Hematopoietic multipotent progenitor cell treated with erythropoietin and hydrocortisone succinate and interleukin-3 and kit ligand, for 15 days (in vitro differentiated cells): ENCODE measurements at regions not wholly inside any gene's neighbourhood (a gene's known extent, or its start where the extent isn't known, plus 50 kb on each side); places are given as distances from the start of the nearest gene placed in this dataset.

Experiments used
- DNase-seq: peaks from one replicate; pipeline ENCODE4 v3.0.0-alpha.2; 2015; ENCODE audit warnings: low spot score

- DNase-seq = no peak
Observed at GRCh38 chr12:118467641-118468305, 91.4 kb downstream of the SUDS3 start.

DNA sequence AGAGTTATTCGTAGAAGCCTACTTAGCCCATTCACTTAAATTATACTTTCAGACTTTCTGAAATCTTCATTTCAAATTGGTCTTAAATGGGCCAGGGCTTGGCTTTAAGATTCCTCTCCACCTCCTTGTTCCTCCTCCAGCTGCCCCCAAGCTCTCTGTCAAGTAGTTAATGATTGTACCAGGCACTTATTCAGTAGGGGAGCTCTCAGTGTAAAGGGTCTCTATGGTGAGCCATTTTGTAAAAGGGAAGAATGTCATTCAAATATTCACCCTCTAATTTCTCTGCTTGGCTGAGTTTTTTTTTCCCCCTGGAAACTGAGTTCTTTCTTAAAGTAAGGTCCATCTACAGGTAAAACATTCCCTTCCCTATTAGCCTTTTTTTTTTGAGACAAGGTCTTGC lies 96.6 kb downstream of the SUDS3 start:
- DNase-seq = no peak

DNA sequence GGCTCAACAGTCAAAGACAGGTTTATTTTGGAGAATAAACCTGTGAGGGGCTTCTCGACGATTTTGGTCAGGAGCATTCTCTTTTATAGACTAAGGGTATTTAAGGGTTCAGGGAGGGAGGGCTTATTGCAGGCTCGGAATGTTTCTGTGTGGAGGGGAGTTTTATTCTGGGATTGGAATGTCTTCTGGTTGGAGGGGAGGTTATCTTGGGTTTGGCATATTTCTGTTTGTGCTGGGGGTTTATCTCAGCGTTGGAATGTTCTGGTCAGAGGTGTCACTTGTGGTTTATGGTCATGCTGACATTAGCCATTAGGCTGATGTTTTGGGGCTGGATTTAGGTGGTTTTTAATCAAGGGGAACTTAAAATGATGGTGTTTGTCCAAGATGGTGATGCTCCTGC lies 103.9 kb downstream of the SUDS3 start:
- no peak for DNase-seq

DNA sequence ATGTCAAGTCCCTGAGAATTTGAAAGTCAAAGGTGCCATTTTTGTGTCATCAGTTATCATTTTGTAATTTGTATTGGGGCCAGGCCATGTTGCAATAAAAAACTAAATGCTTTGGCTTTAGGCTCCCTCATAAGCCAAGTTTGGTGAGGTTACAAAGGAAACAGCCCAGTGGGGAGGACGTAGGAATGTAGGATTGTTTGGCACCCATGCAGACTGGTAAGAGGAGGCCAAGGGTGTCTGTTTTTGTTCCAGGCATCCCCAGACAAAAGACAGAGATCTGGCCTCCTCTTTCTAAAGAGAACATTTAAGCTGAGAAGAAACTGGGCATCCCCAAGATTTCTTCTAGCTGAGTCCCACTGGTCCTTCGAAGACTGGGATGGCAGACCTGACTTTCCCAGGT lies 111.7 kb downstream of the SUDS3 start:
- DNase-seq = no peak

- no peak for DNase-seq
Observed at GRCh38 chr12:118493962-118494361, 117.6 kb downstream of the SUDS3 start.

DNA sequence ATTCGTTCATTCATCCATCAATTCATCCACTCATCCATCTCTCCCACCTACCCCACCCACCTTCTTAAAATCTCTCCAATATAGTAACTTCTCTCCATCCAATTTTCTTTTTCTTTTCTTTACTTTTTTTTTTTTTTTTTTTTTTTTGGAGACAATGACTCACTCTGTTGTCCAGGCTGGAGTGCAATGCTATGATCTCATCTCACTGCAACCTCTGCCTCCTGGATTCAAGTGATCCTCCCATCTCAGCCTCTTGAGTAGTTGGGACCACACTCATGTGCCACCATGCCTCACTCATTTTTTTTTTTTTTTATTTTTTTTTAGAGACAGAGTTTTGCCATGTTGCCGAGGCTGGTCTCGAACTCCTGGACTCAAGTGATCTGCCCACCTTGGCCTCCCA lies 118.4 kb downstream of the SUDS3 start:
- DNase-seq = no peak

DNA sequence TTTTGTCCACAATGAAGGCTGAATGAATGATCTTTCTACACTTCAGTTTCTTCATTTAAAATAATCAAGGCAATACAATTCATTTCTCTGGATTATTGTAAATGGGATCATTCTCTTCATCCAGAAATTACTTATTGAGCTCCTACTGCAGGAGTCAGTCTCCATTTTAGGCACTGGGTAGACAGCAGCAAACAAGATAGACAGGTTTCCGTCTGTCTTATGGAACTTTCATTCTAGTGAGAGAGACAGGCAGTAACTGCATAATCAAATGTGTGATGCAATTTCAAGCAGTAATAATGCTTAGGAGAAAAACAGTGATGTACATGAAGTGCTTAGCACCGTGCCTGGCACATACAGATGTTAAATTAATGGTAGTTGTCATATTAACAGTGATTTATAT lies 118.9 kb downstream of the SUDS3 start:
- DNase-seq = no peak

- no peak for DNase-seq
Observed at GRCh38 chr12:118498171-118498570, 121.8 kb downstream of the SUDS3 start.

DNA sequence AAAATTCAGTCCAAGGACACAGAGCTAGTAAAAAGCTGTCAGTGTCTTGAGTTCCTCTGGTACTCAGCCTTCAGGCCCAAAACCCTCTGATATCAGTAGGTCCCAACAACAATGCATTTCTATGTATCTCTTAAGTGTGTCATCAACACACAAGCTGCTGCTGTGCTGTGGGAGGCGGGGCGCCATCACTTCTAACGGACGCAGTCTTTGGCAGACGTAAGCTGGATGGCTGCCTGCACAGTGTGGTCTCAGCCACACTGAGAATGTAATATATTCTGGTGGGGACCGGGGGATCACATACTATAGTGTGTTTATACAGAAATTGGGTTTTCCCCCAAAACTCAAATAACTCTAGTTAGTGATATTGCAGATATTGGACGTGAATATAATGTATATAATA lies 123.9 kb downstream of the SUDS3 start:
- DNase-seq = no peak

DNA sequence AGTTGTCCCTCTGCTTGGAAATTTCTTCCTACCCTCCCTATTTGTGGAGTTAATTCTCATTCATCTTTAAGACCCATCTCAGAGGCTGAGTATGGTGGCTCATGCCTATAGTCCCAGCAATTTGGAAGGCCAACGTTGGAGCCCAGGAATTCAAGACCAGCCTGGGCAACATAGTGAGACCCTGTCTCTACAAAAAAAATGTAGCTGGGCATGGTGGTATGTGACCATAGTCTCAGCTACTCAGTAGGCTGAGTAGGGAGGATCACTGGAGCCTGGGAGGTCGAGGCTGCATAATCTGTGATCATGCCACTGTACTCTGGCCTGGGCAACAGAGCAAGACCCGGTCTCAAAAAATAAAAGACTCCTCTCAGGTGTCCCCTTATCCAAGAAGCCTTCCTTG lies 125.1 kb downstream of the SUDS3 start:
- no peak for DNase-seq

GRCh38 chr12:118503476-118503875 lies 127.1 kb downstream of the SUDS3 start:
- DNase-seq = no peak

DNA sequence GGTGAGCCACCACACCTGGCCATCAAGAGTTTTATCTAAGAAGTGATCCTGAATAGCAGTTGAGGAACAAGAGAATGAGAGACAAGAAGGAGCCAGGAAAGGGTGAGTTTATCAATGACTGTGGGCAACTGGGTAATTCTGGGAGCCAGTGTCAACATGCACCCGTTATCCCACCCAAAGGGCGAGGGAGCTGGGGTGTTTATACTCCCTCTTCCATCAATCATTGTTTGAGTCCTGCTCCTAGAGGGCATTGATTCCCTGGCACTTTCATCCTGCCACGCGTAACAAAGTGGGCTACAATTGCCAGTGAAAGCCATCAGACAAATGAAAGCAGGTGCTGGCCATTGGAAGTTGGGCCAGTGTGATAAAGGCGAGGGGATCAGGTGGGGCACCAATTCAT lies 136.3 kb downstream of the SUDS3 start:
- DNase-seq = no peak

DNA sequence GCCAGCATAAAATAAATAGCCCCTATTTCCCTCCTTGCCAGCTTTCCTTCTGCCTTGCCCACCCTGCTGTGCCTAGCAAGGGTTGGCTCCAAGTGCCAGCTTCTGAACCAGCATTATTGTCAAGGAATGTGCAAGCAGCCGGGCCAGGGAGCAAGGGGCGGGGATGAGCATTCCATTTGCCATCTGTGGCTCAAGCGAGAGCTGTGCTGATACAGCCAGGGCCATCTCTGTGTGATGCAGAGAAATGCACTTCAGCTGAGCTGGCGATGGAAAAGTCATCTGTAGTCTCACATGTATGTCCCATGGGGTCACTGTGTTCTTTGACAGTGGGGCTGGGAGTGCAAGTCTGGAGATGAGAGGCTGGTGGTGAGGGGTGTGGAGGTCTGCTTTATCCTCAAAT lies 137.3 kb downstream of the SUDS3 start:
- no peak for DNase-seq

DNA sequence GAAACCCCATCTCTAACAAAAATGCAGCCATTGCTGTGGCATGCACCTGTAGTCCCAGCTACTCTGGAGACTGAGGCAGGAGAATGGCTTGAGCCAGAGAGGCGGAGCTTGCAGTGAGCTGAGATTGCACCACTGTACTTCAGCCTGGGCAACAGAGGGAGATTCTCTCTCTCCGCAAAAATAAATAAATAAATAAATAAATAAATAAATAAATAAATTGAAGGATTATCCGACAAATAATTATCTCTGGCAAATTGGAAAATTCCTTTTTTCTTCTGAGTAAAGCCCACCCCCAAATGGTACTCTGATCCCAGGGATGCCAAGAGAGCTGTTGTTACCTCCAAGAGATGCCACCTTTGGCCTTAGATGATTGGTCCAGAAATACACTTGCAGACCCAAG lies 137.9 kb downstream of the SUDS3 start:
- DNase-seq = no peak

GRCh38 chr12:118520214-118521035 lies 144.1 kb downstream of the SUDS3 start:
- DNase-seq = no peak

DNA sequence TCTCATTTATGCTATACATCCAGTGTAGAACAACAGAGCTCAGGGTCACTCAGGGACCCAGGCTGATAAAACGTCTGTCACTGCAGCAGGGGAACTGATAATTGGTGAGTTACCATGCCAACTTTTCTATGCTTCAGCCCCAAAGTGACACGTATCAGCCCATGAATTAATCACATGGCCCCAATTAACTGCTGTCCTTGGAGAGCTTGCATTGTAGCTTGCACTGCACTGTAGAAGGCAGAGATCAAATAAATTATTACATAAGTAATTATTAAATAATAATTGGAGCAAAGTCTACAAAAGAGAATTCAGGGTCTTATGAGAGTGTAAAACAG lies 144.6 kb downstream of the SUDS3 start:
- no peak for DNase-seq

- no peak for DNase-seq
Observed at GRCh38 chr12:118524446-118524845, 148.1 kb downstream of the SUDS3 start.

DNA sequence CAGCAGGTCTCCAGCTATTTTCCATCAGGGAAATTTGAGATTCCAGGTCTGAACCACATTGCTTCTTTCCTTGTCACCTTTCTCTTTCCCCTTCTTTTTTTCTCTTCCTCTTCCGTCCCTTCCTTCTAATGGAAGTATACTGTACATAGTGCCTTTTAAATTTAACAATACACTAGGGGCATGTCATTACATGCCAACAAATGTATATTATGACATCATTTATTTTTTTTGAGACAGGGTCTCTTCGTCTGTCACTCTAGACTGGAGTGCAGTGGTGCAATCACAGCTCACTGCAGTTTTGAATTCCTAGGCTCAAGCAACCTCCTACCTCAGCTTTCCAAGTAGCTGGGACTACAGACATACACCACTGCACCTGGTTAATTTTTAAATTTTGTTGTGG lies 148.9 kb downstream of the SUDS3 start:
- no peak for DNase-seq

DNA sequence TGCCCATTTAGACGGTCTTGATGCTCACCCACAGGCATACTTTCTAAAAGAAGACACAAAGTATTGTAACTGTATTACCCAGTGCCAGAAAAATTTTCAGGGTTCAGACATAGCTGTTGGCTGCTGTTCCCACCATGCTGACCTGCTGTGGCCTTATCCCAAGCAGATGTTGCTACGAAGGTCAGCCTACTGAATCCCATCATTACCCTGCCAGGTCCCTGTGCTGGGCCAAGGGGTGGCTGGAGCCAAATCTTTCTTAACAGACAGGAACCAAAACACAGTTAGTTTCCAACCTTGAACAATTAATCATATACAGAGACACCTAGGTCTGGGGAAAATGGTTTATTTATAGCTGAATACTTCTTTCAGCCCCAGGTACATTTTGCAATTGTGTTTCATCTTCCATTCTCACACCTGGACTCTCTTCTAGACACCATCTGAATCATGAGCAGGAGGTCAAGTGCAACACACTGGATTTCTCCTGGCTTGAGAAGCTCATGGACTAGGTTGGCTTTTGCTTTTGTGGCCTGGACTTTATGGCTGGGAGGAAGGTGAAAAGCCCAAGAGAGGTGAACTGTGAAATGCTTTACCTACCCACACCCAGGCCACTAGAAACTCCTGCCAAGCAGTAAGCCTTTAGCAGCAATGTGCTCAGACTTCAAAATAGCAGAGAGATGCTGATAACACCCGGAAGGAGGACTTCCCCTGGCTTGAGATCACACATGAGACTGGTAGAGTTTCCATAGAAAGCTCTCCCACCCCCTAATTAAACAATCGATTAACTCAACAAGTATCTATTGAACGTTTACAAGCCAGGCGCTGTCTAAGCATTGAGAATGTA lies 150.1 kb downstream of the SUDS3 start:
- no peak for DNase-seq

DNA sequence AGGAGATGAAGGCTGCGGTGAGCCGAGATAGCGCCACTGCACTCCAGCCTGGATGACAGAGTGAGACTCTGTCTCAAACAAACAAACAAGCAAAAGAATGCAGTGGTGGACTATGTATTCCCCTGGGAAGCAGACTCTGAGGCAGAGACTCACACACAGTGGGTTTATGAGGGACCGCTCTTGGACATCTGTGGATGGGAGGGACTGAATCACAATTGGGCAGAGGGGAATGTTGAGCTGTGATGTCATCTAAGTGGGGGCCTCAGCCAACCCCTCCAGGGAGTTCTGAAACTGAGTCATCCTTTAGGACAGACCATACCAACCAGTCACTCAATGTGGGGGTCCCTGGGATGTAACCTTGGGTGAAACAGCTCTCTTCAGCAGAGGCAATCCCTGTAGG lies 151.0 kb downstream of the SUDS3 start:
- DNase-seq = no peak

DNA sequence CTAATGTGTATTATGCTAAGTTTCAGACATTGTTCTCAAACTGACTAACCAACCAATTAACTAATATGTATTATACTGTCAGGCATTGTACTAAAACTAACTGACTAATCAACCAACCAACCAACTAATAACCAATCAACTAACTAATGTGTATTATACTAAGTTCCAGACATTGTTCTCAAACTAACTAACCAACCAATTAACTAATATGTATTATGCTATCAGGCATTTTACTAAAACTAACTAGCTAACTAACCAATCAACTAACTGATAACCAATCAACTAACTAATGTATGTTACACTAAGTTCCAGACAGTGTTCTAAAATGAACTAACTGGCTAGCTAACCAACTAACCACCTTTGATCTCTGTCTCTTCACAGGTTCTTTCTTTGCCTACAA lies 152.3 kb downstream of the SUDS3 start:
- DNase-seq = no peak

DNA sequence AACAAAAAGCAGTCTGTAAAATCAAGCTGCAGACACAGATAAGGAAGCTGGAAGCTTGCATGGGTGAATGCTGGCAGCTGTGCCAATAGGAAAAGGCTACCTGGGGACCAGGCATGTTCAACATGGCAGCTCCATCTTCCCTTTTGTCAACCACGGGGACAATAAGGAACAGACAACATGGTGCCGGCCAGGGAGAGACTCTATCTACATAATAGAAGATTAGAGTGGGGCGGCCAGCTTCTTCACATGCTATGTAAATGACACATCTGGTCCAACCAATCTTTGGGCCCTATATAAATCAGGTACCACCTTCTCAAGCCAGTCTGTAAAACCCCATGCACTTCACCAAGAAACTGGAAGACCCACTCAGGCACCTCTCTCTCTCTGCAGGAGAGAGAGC lies 157.6 kb downstream of the SUDS3 start:
- no peak for DNase-seq

DNA sequence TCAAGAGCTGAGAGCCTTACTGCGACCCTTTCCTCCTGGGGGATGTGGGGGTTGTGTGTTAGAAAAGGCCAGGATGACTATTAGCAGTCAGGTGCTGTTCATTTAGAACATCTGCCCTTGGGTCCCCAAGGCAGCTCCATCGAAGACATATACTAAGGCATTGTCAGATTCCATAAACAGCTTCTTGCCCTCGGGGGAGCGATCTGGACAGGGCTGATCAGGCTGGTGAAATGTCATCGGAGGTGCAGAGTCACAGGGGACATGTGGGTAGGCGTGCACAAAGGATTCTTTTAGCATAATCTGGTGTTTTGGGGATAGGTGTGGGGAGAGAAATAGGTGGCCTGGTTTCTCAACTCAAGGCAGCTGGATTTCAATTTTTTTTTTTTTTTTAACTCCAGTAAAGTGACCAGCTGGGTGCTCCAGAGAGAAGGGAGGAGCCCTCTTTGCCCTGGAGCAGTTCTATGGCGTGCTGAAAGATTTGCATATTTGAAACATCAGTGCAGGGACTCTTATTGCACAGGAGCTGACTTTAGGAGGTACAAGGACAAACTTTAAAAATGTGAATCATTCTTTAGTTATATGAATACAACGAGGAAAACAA lies 160.1 kb downstream of the SUDS3 start:
- no peak for DNase-seq
